HCT116 (cell line): ENCODE measurements at regions not wholly inside any gene's neighbourhood (a gene's known extent, or its start where the extent isn't known, plus 50 kb on each side); places are given as distances from the start of the nearest gene placed in this dataset.

Source experiments
- EGR1 ChIP-seq: IDR thresholded peaks from 2 replicates; pipeline ENCODE4 v1.6.1; 2012; ENCODE audit warnings: low read depth
- EZH2 ChIP-seq: fragments of 200-600 bp; sonication (generic); IDR thresholded peaks from 2 replicates; pipeline ENCODE4 v1.6.1; 2017; ENCODE audit warnings: antibody characterized with exemption, mixed run types
- EZH2phosphoT487 ChIP-seq: fragments of 200-600 bp; IDR thresholded peaks from 2 replicates; pipeline ENCODE4 v1.6.1; 2018; ENCODE audit warnings: antibody characterized with exemption, borderline replicate concordance
- POLR2A ChIP-seq: IDR thresholded peaks from 2 replicates; pipeline ENCODE4 v1.7.0; 2011; ENCODE audit warnings: borderline replicate concordance; ENCODE audit not compliant: insufficient read depth, insufficient read length; ENCODE audit errors: extremely low read depth
- POLR2AphosphoS5 ChIP-seq: IDR thresholded peaks from 2 replicates; pipeline ENCODE4 v1.6.1; 2011; ENCODE audit warnings: mild to moderate bottlenecking, low read depth, low read length, moderate library complexity
- SIN3A ChIP-seq: IDR thresholded peaks from 2 replicates; pipeline ENCODE4 v1.6.1; 2012; ENCODE audit warnings: low read depth
- SRF ChIP-seq: IDR thresholded peaks from 2 replicates; pipeline ENCODE4 v1.6.1; 2012; ENCODE audit warnings: low read depth
- TCF7L2 ChIP-seq: IDR thresholded peaks from 2 replicates; pipeline ENCODE4 v1.7.0; 2011; ENCODE audit warnings: borderline replicate concordance, inconsistent platforms; ENCODE audit not compliant: insufficient read depth, insufficient read length; ENCODE audit errors: extremely low read depth
- ZNF274 ChIP-seq: fragments of 200-500 bp; sonication (Bioruptor generic); IDR thresholded peaks from 2 replicates; pipeline ENCODE4 v1.6.1; 2014; ENCODE audit warnings: mild to moderate bottlenecking, low read depth, low read length, inconsistent platforms
- TF ChIP-seq, protein P1 (sequence below), 3 experiments: fragments of 200-600 bp in 1 of 3; sonication (generic) in 1 of 3; IDR thresholded peaks in 2 of 3; conservative IDR thresholded peaks in 1 of 3; 2 replicates each; pipeline ENCODE4 v1.5.1; 2012 to 2017; ENCODE audit warnings: low read depth in 2 of 3, low read length in 2 of 3, antibody characterized with exemption in 1 of 3, borderline replicate concordance in 1 of 3, control low read depth in 1 of 3, mild to moderate bottlenecking in 1 of 3, mixed read lengths in 1 of 3, mixed run types in 1 of 3, moderate library complexity in 1 of 3; ENCODE audit not compliant: insufficient read depth in 1 of 3
- TF ChIP-seq, protein P2 (sequence below): IDR thresholded peaks from 2 replicates; pipeline ENCODE4 v1.6.1; 2012

DNA sequence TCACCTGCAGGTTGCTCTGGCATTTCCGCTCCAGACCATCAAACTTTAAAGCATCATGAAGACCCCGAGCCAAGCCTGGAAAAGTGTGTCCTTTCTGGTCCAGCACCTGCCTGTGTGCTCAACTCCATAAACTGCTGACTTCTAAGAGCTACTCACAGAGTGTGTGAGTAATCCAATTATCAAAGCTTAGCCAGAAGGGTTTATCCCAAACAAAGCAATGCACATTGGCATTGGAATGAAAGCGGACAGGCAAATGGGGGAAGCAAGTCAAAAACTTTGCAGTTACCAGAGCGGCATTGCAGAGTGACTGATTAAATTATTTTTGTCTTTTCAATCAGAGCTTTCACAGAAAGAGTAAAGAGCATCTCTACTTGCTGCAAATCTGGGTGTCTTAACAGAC lies 1262.4 kb upstream of the SEL1L start:
- TF ChIP-seq, protein P1, sequence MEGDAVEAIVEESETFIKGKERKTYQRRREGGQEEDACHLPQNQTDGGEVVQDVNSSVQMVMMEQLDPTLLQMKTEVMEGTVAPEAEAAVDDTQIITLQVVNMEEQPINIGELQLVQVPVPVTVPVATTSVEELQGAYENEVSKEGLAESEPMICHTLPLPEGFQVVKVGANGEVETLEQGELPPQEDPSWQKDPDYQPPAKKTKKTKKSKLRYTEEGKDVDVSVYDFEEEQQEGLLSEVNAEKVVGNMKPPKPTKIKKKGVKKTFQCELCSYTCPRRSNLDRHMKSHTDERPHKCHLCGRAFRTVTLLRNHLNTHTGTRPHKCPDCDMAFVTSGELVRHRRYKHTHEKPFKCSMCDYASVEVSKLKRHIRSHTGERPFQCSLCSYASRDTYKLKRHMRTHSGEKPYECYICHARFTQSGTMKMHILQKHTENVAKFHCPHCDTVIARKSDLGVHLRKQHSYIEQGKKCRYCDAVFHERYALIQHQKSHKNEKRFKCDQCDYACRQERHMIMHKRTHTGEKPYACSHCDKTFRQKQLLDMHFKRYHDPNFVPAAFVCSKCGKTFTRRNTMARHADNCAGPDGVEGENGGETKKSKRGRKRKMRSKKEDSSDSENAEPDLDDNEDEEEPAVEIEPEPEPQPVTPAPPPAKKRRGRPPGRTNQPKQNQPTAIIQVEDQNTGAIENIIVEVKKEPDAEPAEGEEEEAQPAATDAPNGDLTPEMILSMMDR (IDR thresholded peaks at IDR 0.05 in 2 of 3, conservative IDR thresholded peaks at IDR 0.05 in 1 of 3; ENCODE audit: borderline replicate concordance in 1 of 3, insufficient read depth in 1 of 3, low read depth in 2 of 3, low read length in 2 of 3): no peak
- TF ChIP-seq POLR2A: no peak
- no peak for TF ChIP-seq ZNF274
- TF ChIP-seq, protein P2, sequence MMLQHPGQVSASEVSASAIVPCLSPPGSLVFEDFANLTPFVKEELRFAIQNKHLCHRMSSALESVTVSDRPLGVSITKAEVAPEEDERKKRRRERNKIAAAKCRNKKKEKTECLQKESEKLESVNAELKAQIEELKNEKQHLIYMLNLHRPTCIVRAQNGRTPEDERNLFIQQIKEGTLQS: no peak
- TF ChIP-seq EZH2phosphoT487: no peak
- no peak for TF ChIP-seq SIN3A
- TF ChIP-seq EZH2: no peak
- no peak for TF ChIP-seq POLR2AphosphoS5
- no peak for TF ChIP-seq SRF
- no peak for TF ChIP-seq EGR1
- TF ChIP-seq TCF7L2: no peak
